ENCODE measurements at regions not wholly inside any gene's neighbourhood (a gene's known extent, or its start where the extent isn't known, plus 50 kb on each side); places are given as distances from the start of the nearest gene placed in this dataset.

- TF ChIP-seq RAD21 (IDR thresholded peaks at IDR 0.05; ENCODE audit: low read depth) (no peak), USF1 (IDR thresholded peaks at IDR 0.05) (no peak), TEAD4 (IDR thresholded peaks at IDR 0.05) (no peak), NFIC (IDR thresholded peaks at IDR 0.05) (no peak), CEBPB (IDR thresholded peaks at IDR 0.05) (no peak), TAF1 (IDR thresholded peaks at IDR 0.05; ENCODE audit: low read depth) (no peak), EP300 (IDR thresholded peaks at IDR 0.05; ENCODE audit: borderline replicate concordance) (no peak), REST (IDR thresholded peaks at IDR 0.05; ENCODE audit: low read depth) (no peak)
Observed at GRCh38 chr1:5343256-5344020, 648.8 kb downstream of the NPHP4 start.

All from Ishikawa (cell line).